Ishikawa (cell line): ENCODE measurements at regions not wholly inside any gene's neighbourhood (a gene's known extent, or its start where the extent isn't known, plus 50 kb on each side); places are given as distances from the start of the nearest gene placed in this dataset.

Experiments
- CEBPB ChIP-seq: IDR thresholded peaks from 2 replicates; pipeline ENCODE4 v1.6.1; 2012
- CREB1 ChIP-seq: IDR thresholded peaks from 2 replicates; pipeline ENCODE4 v1.6.1; 2012; ENCODE audit warnings: low read depth
- EP300 ChIP-seq: IDR thresholded peaks from 2 replicates; pipeline ENCODE4 v1.6.1; 2012; ENCODE audit warnings: borderline replicate concordance
- FOXM1 ChIP-seq: IDR thresholded peaks from 2 replicates; pipeline ENCODE4 v1.6.1; 2012; ENCODE audit warnings: low read depth, borderline replicate concordance
- MAX ChIP-seq: IDR thresholded peaks from 2 replicates; pipeline ENCODE4 v1.6.1; 2012
- NFIC ChIP-seq: IDR thresholded peaks from 2 replicates; pipeline ENCODE4 v1.6.1; 2012
- RAD21 ChIP-seq: IDR thresholded peaks from 2 replicates; pipeline ENCODE4 v1.6.1; 2012; ENCODE audit warnings: low read depth
- REST ChIP-seq: IDR thresholded peaks from 2 replicates; pipeline ENCODE4 v1.6.1; 2012; ENCODE audit warnings: low read depth, mild to moderate bottlenecking
- TAF1 ChIP-seq: IDR thresholded peaks from 2 replicates; pipeline ENCODE4 v1.6.1; 2012; ENCODE audit warnings: low read depth, mild to moderate bottlenecking
- TCF12 ChIP-seq: IDR thresholded peaks from 2 replicates; pipeline ENCODE4 v1.6.1; 2012; ENCODE audit warnings: low read depth
- TEAD4 ChIP-seq: IDR thresholded peaks from 2 replicates; pipeline ENCODE4 v1.6.1; 2012
- USF1 ChIP-seq: IDR thresholded peaks from 2 replicates; pipeline ENCODE4 v1.6.1; 2012
- YY1 ChIP-seq: IDR thresholded peaks from 2 replicates; pipeline ENCODE4 v1.6.1; 2012; ENCODE audit warnings: low read depth
- ZBTB7A ChIP-seq: IDR thresholded peaks from 2 replicates; pipeline ENCODE4 v1.6.1; 2012; ENCODE audit warnings: low read depth

GRCh38 chr18:40738321-40738880, 1216.6 kb upstream of the PIK3C3 start:
- no peak for TF ChIP-seq YY1
- TF ChIP-seq TEAD4: no peak
- no peak for TF ChIP-seq MAX
- TF ChIP-seq CREB1: no peak
- TF ChIP-seq USF1: no peak
- TF ChIP-seq NFIC: no peak
- no peak for TF ChIP-seq FOXM1
- no peak for TF ChIP-seq REST
- no peak for TF ChIP-seq ZBTB7A
- no peak for TF ChIP-seq RAD21
- TF ChIP-seq CEBPB: no peak

- TF ChIP-seq RAD21 (no peak), NFIC (no peak), USF1 (no peak), YY1 (no peak), TAF1 (no peak), REST (no peak), EP300 (no peak), FOXM1 (no peak), TEAD4 (no peak)
These were observed 1246.3 kb upstream of the PIK3C3 start for GRCh38 chr18:40708726-40709125.

GRCh38 chr18:40707797-40708196, 1247.2 kb upstream of the PIK3C3 start:
- TF ChIP-seq MAX: no peak
- no peak for TF ChIP-seq TAF1
- TF ChIP-seq RAD21: no peak
- no peak for TF ChIP-seq REST

- TF ChIP-seq RAD21 (no peak), TCF12 (no peak)
These were observed 1256.9 kb upstream of the PIK3C3 start for GRCh38 chr18:40698129-40698528.

GRCh38 chr18:40695526-40695925, 1259.5 kb upstream of the PIK3C3 start:
- TF ChIP-seq ZBTB7A (no peak), RAD21 (no peak), USF1 (no peak), EP300 (no peak), FOXM1 (no peak), NFIC (no peak), TCF12 (no peak), CREB1 (no peak), TAF1 (no peak), CEBPB (no peak), YY1 (no peak)
